HEK293T (cell line): ENCODE measurements at regions not wholly inside any gene's neighbourhood (a gene's known extent, or its start where the extent isn't known, plus 50 kb on each side); places are given as distances from the start of the nearest gene placed in this dataset.
"Not testable (repeated sequence)": the region's sequence is repeated elsewhere in the genome, so short reads cannot be mapped to it uniquely, and the experiment has no call there.

Experiments
- CTCF ChIA-PET: fragments of 350-600 bp; formaldehyde crosslinking; extraction: SDS; loops from one replicate; lab custom pipeline; 2021; ENCODE audit warnings: antibody characterized with exemption, inconsistent platforms; lab: Yijun Ruan, JAX
- POLR2A ChIA-PET: fragments of 350-600 bp; formaldehyde crosslinking; extraction: SDS; loops from one replicate; lab custom pipeline; 2020; ENCODE audit warnings: antibody characterized with exemption, inconsistent platforms; lab: Yijun Ruan, JAX
- DNase-seq: peaks from one replicate; pipeline ENCODE4 v3.0.0; 2012; ENCODE audit warnings: mixed read lengths; ENCODE audit errors: extremely low spot score
- ARNT ChIP-seq: fragments of 450-650 bp; IDR thresholded peaks from 2 replicates; pipeline ENCODE4 v1.6.1; 2017; ENCODE audit warnings: mild to moderate bottlenecking
- BHLHE40 ChIP-seq: fragments of 450-650 bp; IDR thresholded peaks from 2 replicates; pipeline ENCODE4 v1.6.1; 2016; ENCODE audit warnings: mild to moderate bottlenecking, moderate library complexity, borderline replicate concordance
- CTBP1 ChIP-seq: fragments of 450-650 bp; IDR thresholded peaks from 2 replicates; pipeline ENCODE4 v1.6.1; 2016; ENCODE audit warnings: borderline replicate concordance
- ELF4 ChIP-seq: fragments of 450-650 bp; IDR thresholded peaks from 2 replicates; pipeline ENCODE4 v1.6.1; 2017; ENCODE audit warnings: antibody characterized with exemption
- FOXA1 ChIP-seq: fragments of 450-650 bp; IDR thresholded peaks from 2 replicates; pipeline ENCODE4 v1.6.1; 2016; ENCODE audit warnings: mild to moderate bottlenecking
- FOXK2 ChIP-seq: fragments of 450-650 bp; IDR thresholded peaks from 2 replicates; pipeline ENCODE4 v1.6.1; 2016; ENCODE audit warnings: mild to moderate bottlenecking
- FOXM1 ChIP-seq: fragments of 450-650 bp; IDR thresholded peaks from 2 replicates; pipeline ENCODE4 v1.6.1; 2017; ENCODE audit warnings: mild to moderate bottlenecking, borderline replicate concordance
- HDGF ChIP-seq: fragments of 450-650 bp; IDR thresholded peaks from 2 replicates; pipeline ENCODE4 v1.6.1; 2017; ENCODE audit warnings: antibody characterized with exemption, borderline replicate concordance
- L3MBTL2 ChIP-seq: fragments of 450-650 bp; conservative IDR thresholded peaks from 2 replicates; pipeline ENCODE4 v1.6.1; 2016; ENCODE audit warnings: mild to moderate bottlenecking
- LEF1 ChIP-seq: fragments of 450-650 bp; IDR thresholded peaks from 2 replicates; pipeline ENCODE4 v1.6.1; 2017; ENCODE audit warnings: mild to moderate bottlenecking, borderline replicate concordance
- NFRKB ChIP-seq: fragments of 450-650 bp; IDR thresholded peaks from 2 replicates; pipeline ENCODE4 v1.6.1; 2016; ENCODE audit warnings: mild to moderate bottlenecking, moderate library complexity
- SP1 ChIP-seq: fragments of 450-650 bp; IDR thresholded peaks from 2 replicates; pipeline ENCODE4 v1.6.1; 2017
- SUZ12 ChIP-seq: fragments of 450-650 bp; IDR thresholded peaks from 2 replicates; pipeline ENCODE4 v1.6.1; 2016; ENCODE audit warnings: mild to moderate bottlenecking
- TARDBP ChIP-seq: fragments of 450-650 bp; IDR thresholded peaks from 2 replicates; pipeline ENCODE4 v1.6.1; 2016
- ZNF384 ChIP-seq: fragments of 450-650 bp; IDR thresholded peaks from 2 replicates; pipeline ENCODE4 v1.6.1; 2016
- TF ChIP-seq, protein P1 (sequence below): fragments of 450-650 bp; IDR thresholded peaks from 2 replicates; pipeline ENCODE4 v1.6.1; 2016

DNA sequence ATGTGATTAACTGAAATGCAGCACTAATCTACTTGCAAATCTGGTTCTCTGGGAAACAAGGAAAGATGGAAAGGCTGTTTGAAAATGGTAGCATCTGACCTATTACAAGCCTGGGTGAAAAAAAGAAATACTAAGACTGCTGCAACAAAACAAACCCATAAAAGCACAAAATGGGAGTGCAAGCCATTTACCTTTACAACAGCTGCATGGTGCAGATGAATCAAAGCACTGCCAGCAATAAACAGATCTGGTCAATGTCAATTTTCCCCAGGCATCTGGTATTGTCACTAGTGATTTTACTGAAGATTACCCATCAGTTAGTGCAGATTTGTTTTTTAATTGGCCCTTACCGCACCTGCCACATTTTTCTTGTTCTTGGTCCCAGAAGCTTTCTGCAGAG lies 1341.7 kb downstream of the PLA2G4A start:
- CTCF ChIA-PET: no interaction called here
- DNase-seq: no peak
- POLR2A ChIA-PET: no interaction called here
- TF ChIP-seq LEF1: no peak
- no peak for TF ChIP-seq NFRKB
- TF ChIP-seq ZNF384: no peak
- no peak for TF ChIP-seq ELF4
- no peak for TF ChIP-seq FOXA1
- TF ChIP-seq SP1: no peak
- TF ChIP-seq SUZ12: no peak
- no peak for TF ChIP-seq FOXM1
- no peak for TF ChIP-seq TARDBP
- TF ChIP-seq HDGF: no peak
- no peak for TF ChIP-seq BHLHE40
- no peak for TF ChIP-seq CTBP1
- no peak for TF ChIP-seq ARNT
- TF ChIP-seq L3MBTL2: no peak
- no peak for TF ChIP-seq FOXK2
- TF ChIP-seq, protein P1, sequence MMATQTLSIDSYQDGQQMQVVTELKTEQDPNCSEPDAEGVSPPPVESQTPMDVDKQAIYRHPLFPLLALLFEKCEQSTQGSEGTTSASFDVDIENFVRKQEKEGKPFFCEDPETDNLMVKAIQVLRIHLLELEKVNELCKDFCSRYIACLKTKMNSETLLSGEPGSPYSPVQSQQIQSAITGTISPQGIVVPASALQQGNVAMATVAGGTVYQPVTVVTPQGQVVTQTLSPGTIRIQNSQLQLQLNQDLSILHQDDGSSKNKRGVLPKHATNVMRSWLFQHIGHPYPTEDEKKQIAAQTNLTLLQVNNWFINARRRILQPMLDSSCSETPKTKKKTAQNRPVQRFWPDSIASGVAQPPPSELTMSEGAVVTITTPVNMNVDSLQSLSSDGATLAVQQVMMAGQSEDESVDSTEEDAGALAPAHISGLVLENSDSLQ: no peak

DNA sequence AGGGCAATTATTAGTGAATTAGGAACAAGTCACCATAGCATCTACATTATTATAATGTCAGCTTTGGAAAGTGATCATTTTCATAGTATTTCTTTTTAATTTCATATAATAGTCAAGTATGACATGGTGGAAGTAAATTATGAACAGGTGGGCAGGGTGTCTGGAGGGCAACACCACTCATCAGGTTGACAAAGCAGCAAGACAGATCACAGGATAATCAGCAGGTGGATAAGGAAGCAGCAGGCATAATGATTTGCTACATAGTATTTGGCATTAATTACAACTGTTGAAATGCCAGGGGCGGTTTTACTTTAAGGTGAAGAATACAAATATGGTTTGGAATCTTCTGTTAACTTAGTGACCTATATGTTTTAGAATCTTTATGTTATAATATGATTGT lies 1342.2 kb downstream of the PLA2G4A start:
- CTCF ChIA-PET: no interaction called here
- POLR2A ChIA-PET: no interaction called here
- TF ChIP-seq ZNF384 (no peak), NFRKB (no peak), SUZ12 (no peak), BHLHE40 (no peak), LEF1 (no peak), CTBP1 (no peak), ELF4 (no peak), L3MBTL2 (no peak), TARDBP (no peak), HDGF (no peak), FOXK2 (no peak), FOXA1 (no peak), FOXM1 (no peak), ARNT (no peak), SP1 (no peak)
- TF ChIP-seq, protein P1: no peak
- no peak for DNase-seq

DNA sequence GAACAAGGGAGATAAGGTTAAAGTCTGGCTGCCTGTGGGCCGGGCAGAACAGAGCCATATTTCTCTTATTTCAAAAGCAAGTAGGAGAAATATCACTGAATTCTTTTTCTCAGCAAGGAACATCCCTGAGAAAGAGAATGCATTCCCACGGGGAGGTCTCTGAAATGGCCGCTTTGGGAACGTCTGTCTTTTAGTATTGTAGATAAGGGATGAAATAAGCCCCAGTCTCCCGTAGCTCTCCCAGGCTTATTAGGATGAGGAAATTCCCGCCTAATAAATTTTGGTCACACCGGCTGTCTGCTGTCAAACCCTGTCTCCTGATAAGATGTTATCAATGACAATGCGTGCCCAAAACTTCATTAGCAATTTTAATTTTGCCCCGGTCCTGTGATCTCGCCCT lies 1353.3 kb downstream of the PLA2G4A start:
- POLR2A ChIA-PET, DNase-seq, CTCF ChIA-PET: not testable (repeated sequence)

GRCh38 chr1:188188317-188188716 lies 1359.6 kb downstream of the PLA2G4A start:
- POLR2A ChIA-PET: no interaction called here
- CTCF ChIA-PET: no interaction called here
- DNase-seq: no peak
- TF ChIP-seq SP1: no peak
- TF ChIP-seq CTBP1: no peak
- no peak for TF ChIP-seq ZNF384
- no peak for TF ChIP-seq FOXM1
- no peak for TF ChIP-seq HDGF
- TF ChIP-seq LEF1: no peak
- TF ChIP-seq FOXA1: no peak
- TF ChIP-seq TARDBP: no peak
- no peak for TF ChIP-seq NFRKB
- TF ChIP-seq ARNT: no peak
- no peak for TF ChIP-seq BHLHE40
- TF ChIP-seq, protein P1: no peak
- no peak for TF ChIP-seq ELF4
- no peak for TF ChIP-seq L3MBTL2
- no peak for TF ChIP-seq SUZ12
- no peak for TF ChIP-seq FOXK2

DNA sequence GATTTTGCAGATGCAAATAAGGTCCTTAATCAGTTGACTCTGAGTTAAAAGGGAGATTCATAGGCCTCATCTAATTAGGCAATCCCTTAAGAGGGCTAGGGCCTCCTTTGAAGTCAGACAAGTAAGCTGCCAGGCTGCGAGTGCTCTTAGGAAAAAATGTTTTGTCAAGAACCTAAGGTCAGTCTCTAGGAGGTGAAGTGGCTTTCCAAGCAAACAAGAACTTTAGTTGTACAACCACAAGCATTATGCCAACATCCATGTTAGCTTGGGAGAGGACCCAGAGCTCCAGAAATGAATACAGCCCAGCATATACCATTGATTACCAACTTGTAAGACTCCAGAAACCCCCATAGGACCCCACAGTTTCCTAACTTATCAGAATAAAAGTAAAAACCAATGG lies 1366.2 kb downstream of the PLA2G4A start:
- POLR2A ChIA-PET: no interaction called here

GRCh38 chr1:188218289-188218688 lies 1389.5 kb downstream of the PLA2G4A start:
- no peak for DNase-seq
- TF ChIP-seq FOXM1: no peak
- no peak for TF ChIP-seq L3MBTL2
- TF ChIP-seq FOXA1: no peak
- TF ChIP-seq SP1: no peak
- no peak for TF ChIP-seq SUZ12
- no peak for TF ChIP-seq BHLHE40
- no peak for TF ChIP-seq HDGF
- no peak for TF ChIP-seq CTBP1
- TF ChIP-seq, protein P1: no peak
- no peak for TF ChIP-seq ARNT
- TF ChIP-seq FOXK2: no peak
- no peak for TF ChIP-seq ELF4
- no peak for TF ChIP-seq NFRKB
- no peak for TF ChIP-seq ZNF384
- ChIA-PET CTCF (no interaction called here), POLR2A (no interaction called here)

More for the DNA sequence above, 1366.2 kb downstream of the PLA2G4A start:
- CTCF ChIA-PET: no interaction called here
- no peak for DNase-seq
- no peak for TF ChIP-seq ZNF384
- TF ChIP-seq FOXM1: no peak
- TF ChIP-seq TARDBP: no peak
- no peak for TF ChIP-seq SP1
- no peak for TF ChIP-seq LEF1
- TF ChIP-seq SUZ12: no peak
- no peak for TF ChIP-seq ARNT
- TF ChIP-seq L3MBTL2: no peak
- no peak for TF ChIP-seq FOXK2
- TF ChIP-seq, protein P1: no peak
- TF ChIP-seq CTBP1: no peak
- no peak for TF ChIP-seq HDGF
- no peak for TF ChIP-seq BHLHE40
- TF ChIP-seq NFRKB: no peak
- no peak for TF ChIP-seq FOXA1
- TF ChIP-seq ELF4: no peak
